GM21381 (cell line): ENCODE measurements at regions not wholly inside any gene's neighbourhood (a gene's known extent, or its start where the extent isn't known, plus 50 kb on each side); places are given as distances from the start of the nearest gene placed in this dataset.

Source experiments
- ATAC-seq: cut with Tn5 transposase; IDR thresholded peaks from one replicate; pipeline ENCODE4 v1.9.1; 2021; ENCODE audit warnings: mild to moderate bottlenecking, moderate library complexity; ENCODE audit not compliant: unreplicated experiment

- ATAC-seq = no peak
These were observed 263.4 kb upstream of the NDST4 start for GRCh38 chr4:115376866-115377265.

GRCh38 chr4:115374621-115375020 is 261.2 kb upstream of the NDST4 start:
- ATAC-seq = no peak

GRCh38 chr4:115370490-115370889 is 257.1 kb upstream of the NDST4 start:
- no peak for ATAC-seq

GRCh38 chr4:115370012-115370411 is 256.6 kb upstream of the NDST4 start:
- no peak for ATAC-seq

GRCh38 chr4:115366390-115366789 is 253.0 kb upstream of the NDST4 start:
- no peak for ATAC-seq

GRCh38 chr4:115365185-115365584 is 251.8 kb upstream of the NDST4 start:
- no peak for ATAC-seq

GRCh38 chr4:115361781-115362180 is 248.4 kb upstream of the NDST4 start:
- no peak for ATAC-seq

GRCh38 chr4:115360431-115360830 is 247.0 kb upstream of the NDST4 start:
- no peak for ATAC-seq

- no peak for ATAC-seq
These were observed 244.4 kb upstream of the NDST4 start for GRCh38 chr4:115357776-115358175.

GRCh38 chr4:115356176-115356575 is 242.8 kb upstream of the NDST4 start:
- no peak for ATAC-seq

- no peak for ATAC-seq
These were observed 241.9 kb upstream of the NDST4 start for GRCh38 chr4:115355329-115355728.

- ATAC-seq = no peak
These were observed 239.9 kb upstream of the NDST4 start for GRCh38 chr4:115353370-115353769.

GRCh38 chr4:115343171-115343570 is 229.8 kb upstream of the NDST4 start:
- ATAC-seq = no peak

GRCh38 chr4:115334736-115335411 is 221.5 kb upstream of the NDST4 start:
- ATAC-seq = no peak

- ATAC-seq = no peak
These were observed 218.7 kb upstream of the NDST4 start for GRCh38 chr4:115332078-115332477.

GRCh38 chr4:115331241-115331640 is 217.8 kb upstream of the NDST4 start:
- ATAC-seq = no peak

GRCh38 chr4:115325836-115326235 is 212.4 kb upstream of the NDST4 start:
- ATAC-seq = no peak

GRCh38 chr4:115323106-115323707 is 209.8 kb upstream of the NDST4 start:
- ATAC-seq = no peak

- ATAC-seq = no peak
These were observed 201.8 kb upstream of the NDST4 start for GRCh38 chr4:115315182-115315581.

GRCh38 chr4:115310641-115311040 is 197.2 kb upstream of the NDST4 start:
- no peak for ATAC-seq

- no peak for ATAC-seq
These were observed 181.3 kb upstream of the NDST4 start for GRCh38 chr4:115294717-115295116.

- no peak for ATAC-seq
These were observed 179.7 kb upstream of the NDST4 start for GRCh38 chr4:115293093-115293462.
